HCT116 (cell line): ENCODE measurements at regions not wholly inside any gene's neighbourhood (a gene's known extent, or its start where the extent isn't known, plus 50 kb on each side); places are given as distances from the start of the nearest gene placed in this dataset.
"Not testable (repeated sequence)": the region's sequence is repeated elsewhere in the genome, so short reads cannot be mapped to it uniquely, and the experiment has no call there.

Experiments used
- ATAC-seq: fragments of 200-7000 bp; cut with Tn5 transposase; 2 replicates; pipeline ENCODE4 v1.9.1; 2020; ENCODE audit warnings: mild to moderate bottlenecking, moderate library complexity
- BruUV-seq: library from RNA; stranded (reverse); fragments of 400-500 nt; replicated peaks from 2 replicates; lab custom pipeline; 2021; lab: Mats Ljungman, UMichigan
- CTCF ChIA-PET: fragments of 300-600 bp; sonication (Branson Sonifier 250); formaldehyde crosslinking; loops from one replicate; lab custom pipeline; 2021; ENCODE audit warnings: antibody characterized with exemption; lab: Charles Lee
- POLR2A ChIA-PET: fragments of 300-600, 350-600 bp; sonication (Branson Sonifier 250); formaldehyde crosslinking; loops from one replicate; lab custom pipeline; 2021; ENCODE audit warnings: antibody characterized with exemption; lab: Charles Lee
- RAD21 ChIA-PET, 2 experiments: fragments of 300-600 bp; sonication (Branson Sonifier 250); formaldehyde crosslinking; loops; one replicate each; lab custom pipeline; 2023; ENCODE audit warnings: low total read pairs in 2 of 2; ENCODE audit not compliant: uncharacterized antibody in 2 of 2, unreplicated experiment in 2 of 2, low non-redundant PET in 1 of 2; lab: Charles Lee
- DNase-seq: peaks from one replicate; pipeline ENCODE4 v3.0.0-alpha.2; 2010; ENCODE audit warnings: low read depth, low spot score
- H2AFZ ChIP-seq: fragments of 200-600 bp; shearing (Covaris generic), sonication (generic); 2 replicates; pipeline ENCODE4 v1.6.1; 2017; ENCODE audit warnings: low read depth, mixed run types, mixed read lengths, antibody characterized with exemption, low read length; ENCODE audit not compliant: poor library complexity, severe bottlenecking
- H3K27ac ChIP-seq: 2 replicates; pipeline ENCODE4 v1.5.1; 2012; ENCODE audit warnings: low read depth, low read length
- H3K27me3 ChIP-seq: fragments of 200-600 bp; sonication (generic); 2 replicates; pipeline ENCODE4 v1.6.1; 2016; ENCODE audit warnings: mixed run types, low read length, mixed read lengths; ENCODE audit not compliant: insufficient read depth
- H3K36me3 ChIP-seq, 2 experiments: fragments of 200-500 bp in 1 of 2; fragments of 200-600 bp in 1 of 2; sonication (Bioruptor generic) in 1 of 2; sonication (generic) in 1 of 2; 2 replicates each; pipeline versions ENCODE4 v1.5.1 to v1.6.1; 2014 to 2016; ENCODE audit warnings: low read length in 2 of 2, inconsistent platforms in 1 of 2, mixed read lengths in 1 of 2, mixed run types in 1 of 2; ENCODE audit not compliant: insufficient read depth in 2 of 2, control insufficient read depth in 1 of 2
- H3K4me1 ChIP-seq, 2 experiments: fragments of 200-600 bp in 1 of 2; sonication (generic) in 1 of 2; 2 replicates each; pipeline versions ENCODE4 v1.5.1 to v1.6.1; 2012 to 2017; ENCODE audit warnings: low read length in 2 of 2, inconsistent platforms in 1 of 2, mild to moderate bottlenecking in 1 of 2, mixed read lengths in 1 of 2, mixed run types in 1 of 2, moderate library complexity in 1 of 2; ENCODE audit not compliant: insufficient read depth in 2 of 2, control insufficient read depth in 1 of 2
- H3K4me2 ChIP-seq: fragments of 200-600 bp; sonication (generic); 2 replicates; pipeline ENCODE4 v1.6.1; 2017; ENCODE audit warnings: mixed run types, low read length, mixed read lengths
- H3K4me3 ChIP-seq, 2 experiments: fragments of 200-600 bp in 1 of 2; sonication (generic) in 1 of 2; replicated peaks in 1 of 2; 2 replicates each; pipeline ENCODE4 v1.5.1; 2011 to 2016; ENCODE audit warnings: low read length in 2 of 2, control low read depth in 1 of 2, low read depth in 1 of 2, mild to moderate bottlenecking in 1 of 2, mixed read lengths in 1 of 2, mixed run types in 1 of 2
- H3K79me2 ChIP-seq: fragments of 200-600 bp; sonication (generic); 2 replicates; pipeline ENCODE4 v1.6.1; 2017; ENCODE audit warnings: mild to moderate bottlenecking, mixed run types, low read length, moderate library complexity, mixed read lengths; ENCODE audit not compliant: insufficient read depth
- H3K9ac ChIP-seq: fragments of 200-600 bp; sonication (generic); 2 replicates; pipeline ENCODE4 v1.6.1; 2016; ENCODE audit warnings: low read length, mixed read lengths
- H3K9me2 ChIP-seq: fragments of 200-600 bp; sonication (generic), shearing (Covaris generic); 2 replicates; pipeline ENCODE4 v1.6.1; 2017; ENCODE audit warnings: mixed run types, mild to moderate bottlenecking, moderate library complexity; ENCODE audit not compliant: insufficient read depth
- H3K9me3 ChIP-seq, 2 experiments: fragments of 200-500 bp in 1 of 2; fragments of 200-600 bp in 1 of 2; sonication (Bioruptor generic) in 1 of 2; sonication (generic) in 1 of 2; 2 replicates each; pipeline ENCODE4 v1.6.1; 2014 to 2017; ENCODE audit warnings: low read length in 2 of 2, mixed read lengths in 2 of 2, inconsistent platforms in 1 of 2, low read depth in 1 of 2, mild to moderate bottlenecking in 1 of 2, mixed run types in 1 of 2, moderate library complexity in 1 of 2; ENCODE audit not compliant: control insufficient read depth in 1 of 2, insufficient read depth in 1 of 2
- H4K20me1 ChIP-seq: fragments of 200-600 bp; sonication (generic), shearing (Covaris generic); 2 replicates; pipeline ENCODE4 v1.6.1; 2017; ENCODE audit warnings: mixed run types, mild to moderate bottlenecking, moderate library complexity; ENCODE audit not compliant: insufficient read depth
- CTCF ChIP-seq, 3 experiments: fragments of 200-600 bp in 1 of 3; sonication (generic) in 1 of 3; IDR thresholded peaks in 2 of 3; conservative IDR thresholded peaks in 1 of 3; 2 replicates each; pipeline ENCODE4 v1.5.1; 2012 to 2017; ENCODE audit warnings: low read depth in 2 of 3, low read length in 2 of 3, antibody characterized with exemption in 1 of 3, borderline replicate concordance in 1 of 3, control low read depth in 1 of 3, mild to moderate bottlenecking in 1 of 3, mixed read lengths in 1 of 3, mixed run types in 1 of 3, moderate library complexity in 1 of 3; ENCODE audit not compliant: insufficient read depth in 1 of 3
- intact Hi-C: fragments of 100-400 bp; cut with micrococcal nuclease; formaldehyde crosslinking; loops from 2 replicates; pipeline ENCODE4 v1.10.0; 2022

DNA sequence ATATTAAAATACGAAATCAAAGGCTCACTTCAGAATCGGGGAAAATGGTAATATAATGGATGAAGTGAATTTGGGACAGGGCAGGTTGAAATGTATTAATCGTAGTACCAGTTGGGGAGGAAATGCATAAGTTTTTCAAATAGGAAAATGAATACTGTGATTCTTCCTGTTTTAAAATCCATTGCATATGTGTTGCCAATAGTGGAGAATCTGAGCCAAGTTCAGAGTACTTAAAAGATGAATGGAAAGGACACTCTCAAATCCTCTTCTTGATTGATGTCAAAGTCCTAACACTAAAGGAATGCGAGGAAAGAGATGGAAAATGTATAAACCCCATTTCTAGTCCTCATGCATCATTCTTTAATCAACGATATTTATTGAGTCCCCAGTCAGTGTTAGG lies 160.9 kb upstream of the CCNG1 start:
- H3K36me3 ChIP-seq: no peaks in the 10 kb centered on the region
- DNase-seq (no peak), ATAC-seq (no peak)
- no peak for TF ChIP-seq CTCF (IDR thresholded peaks at IDR 0.05 in 2 of 3, conservative IDR thresholded peaks at IDR 0.05 in 1 of 3; ENCODE audit: borderline replicate concordance in 1 of 3, insufficient read depth in 1 of 3, low read depth in 2 of 3, low read length in 2 of 3)
- H3K4me3 ChIP-seq: no peak overlapping the region
- H3K9me2 ChIP-seq: no peaks in the 10 kb centered on the region
- H3K27me3 ChIP-seq: no peaks in the 10 kb centered on the region; the same call in 1 of the 2 replicates
- no peak overlapping the region for H3K9ac ChIP-seq
- no peaks in the 10 kb centered on the region for H3K79me2 ChIP-seq
- H3K9me3 ChIP-seq: no peaks in the 10 kb centered on the region
- no TSS peak for BruUV-seq
- H3K4me1 ChIP-seq: no peaks in the 10 kb centered on the region
- ChIA-PET RAD21 (no interaction called here), POLR2A (no interaction called here), CTCF (no interaction called here)
- no peaks in the 10 kb centered on the region for H4K20me1 ChIP-seq
- no peak overlapping the region for H3K27ac ChIP-seq
- H3K4me2 ChIP-seq: no peak overlapping the region
- intact Hi-C loops: no loop called here
- no peak overlapping the region for H2AFZ ChIP-seq

DNA sequence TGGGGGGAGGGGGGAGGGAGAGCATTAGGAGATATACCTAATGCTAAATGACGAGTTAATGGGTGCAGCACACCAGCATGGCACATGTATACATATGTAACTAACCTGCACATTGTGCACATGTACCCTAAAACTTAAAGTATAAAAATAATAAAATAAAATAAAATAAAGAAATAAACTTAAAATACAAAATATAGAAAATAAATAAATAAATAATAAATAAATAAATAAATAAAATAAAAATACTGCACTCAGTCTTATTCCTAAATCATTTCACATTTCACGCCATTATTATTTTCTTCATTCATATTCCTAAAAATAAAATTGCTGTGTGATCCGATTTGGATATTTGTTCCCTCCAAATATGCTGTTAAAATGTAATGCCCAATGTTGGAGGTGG lies 156.5 kb upstream of the CCNG1 start:
- intact Hi-C loops, H3K4me2 ChIP-seq, H3K79me2 ChIP-seq, H3K4me3 ChIP-seq, BruUV-seq, H2AFZ ChIP-seq, H4K20me1 ChIP-seq, H3K4me1 ChIP-seq, DNase-seq, POLR2A ChIA-PET, ATAC-seq, H3K36me3 ChIP-seq, CTCF ChIA-PET, RAD21 ChIA-PET, H3K9me2 ChIP-seq, H3K9ac ChIP-seq, H3K27me3 ChIP-seq, H3K9me3 ChIP-seq, H3K27ac ChIP-seq: not testable (repeated sequence)
